ENCODE measurements at regions not wholly inside any gene's neighbourhood (a gene's known extent, or its start where the extent isn't known, plus 50 kb on each side); places are given as distances from the start of the nearest gene placed in this dataset.

DNA sequence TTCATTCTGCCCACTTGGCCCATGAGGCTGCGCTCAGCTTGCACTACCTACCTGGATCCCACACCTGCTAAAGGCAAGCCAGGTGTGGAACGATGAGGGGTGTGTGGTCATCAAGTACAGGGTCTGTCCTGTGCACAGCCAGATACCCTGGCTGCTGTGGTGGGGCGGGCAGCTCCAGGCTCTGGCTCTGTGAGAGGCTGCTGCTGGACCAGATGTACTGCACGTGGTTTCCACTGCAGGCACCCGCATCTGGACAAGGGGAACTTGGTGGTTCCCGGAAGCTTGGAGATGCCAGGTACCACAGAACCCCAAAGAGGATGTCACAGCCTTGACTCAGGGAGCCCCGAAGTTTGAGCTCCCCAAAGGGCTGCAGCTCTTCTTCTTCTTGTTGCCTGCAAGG lies 68.1 kb upstream of the ZNF804A start:
- TF ChIP-seq, protein P1, sequence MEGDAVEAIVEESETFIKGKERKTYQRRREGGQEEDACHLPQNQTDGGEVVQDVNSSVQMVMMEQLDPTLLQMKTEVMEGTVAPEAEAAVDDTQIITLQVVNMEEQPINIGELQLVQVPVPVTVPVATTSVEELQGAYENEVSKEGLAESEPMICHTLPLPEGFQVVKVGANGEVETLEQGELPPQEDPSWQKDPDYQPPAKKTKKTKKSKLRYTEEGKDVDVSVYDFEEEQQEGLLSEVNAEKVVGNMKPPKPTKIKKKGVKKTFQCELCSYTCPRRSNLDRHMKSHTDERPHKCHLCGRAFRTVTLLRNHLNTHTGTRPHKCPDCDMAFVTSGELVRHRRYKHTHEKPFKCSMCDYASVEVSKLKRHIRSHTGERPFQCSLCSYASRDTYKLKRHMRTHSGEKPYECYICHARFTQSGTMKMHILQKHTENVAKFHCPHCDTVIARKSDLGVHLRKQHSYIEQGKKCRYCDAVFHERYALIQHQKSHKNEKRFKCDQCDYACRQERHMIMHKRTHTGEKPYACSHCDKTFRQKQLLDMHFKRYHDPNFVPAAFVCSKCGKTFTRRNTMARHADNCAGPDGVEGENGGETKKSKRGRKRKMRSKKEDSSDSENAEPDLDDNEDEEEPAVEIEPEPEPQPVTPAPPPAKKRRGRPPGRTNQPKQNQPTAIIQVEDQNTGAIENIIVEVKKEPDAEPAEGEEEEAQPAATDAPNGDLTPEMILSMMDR (conservative IDR thresholded peaks at IDR 0.05; ENCODE audit: low read depth, low read length), result no peak
- H3K4me3 ChIP-seq (ENCODE audit: low read depth, low read length), result no peak overlapping the region
- DNase-seq (ENCODE audit: low read depth), result no peak

DNA sequence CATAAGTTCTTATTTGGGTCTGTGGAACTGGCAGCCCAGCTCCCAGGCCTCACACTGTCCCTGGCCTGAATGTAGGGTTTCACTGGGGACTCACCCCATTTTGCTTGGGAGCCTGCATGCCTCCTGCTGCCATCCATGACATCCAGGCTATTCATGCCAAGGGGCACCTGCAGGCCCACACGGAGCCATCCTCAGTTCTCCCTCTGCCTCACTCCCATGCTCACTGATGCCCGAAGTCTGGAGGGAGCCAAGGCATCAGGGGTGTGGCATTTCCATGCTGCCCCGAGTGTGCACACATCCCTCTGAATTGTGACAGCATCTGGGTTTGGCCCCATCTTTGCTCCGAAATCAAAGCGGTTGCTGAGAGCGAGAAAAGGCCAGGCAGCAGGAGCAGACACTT lies 67.4 kb upstream of the ZNF804A start:
- TF ChIP-seq, protein P1 (conservative IDR thresholded peaks at IDR 0.05; ENCODE audit: low read depth, low read length), result no peak
- no peak for DNase-seq (ENCODE audit: low read depth)
- H3K4me3 ChIP-seq (ENCODE audit: low read depth, low read length), result no peak overlapping the region

DNA sequence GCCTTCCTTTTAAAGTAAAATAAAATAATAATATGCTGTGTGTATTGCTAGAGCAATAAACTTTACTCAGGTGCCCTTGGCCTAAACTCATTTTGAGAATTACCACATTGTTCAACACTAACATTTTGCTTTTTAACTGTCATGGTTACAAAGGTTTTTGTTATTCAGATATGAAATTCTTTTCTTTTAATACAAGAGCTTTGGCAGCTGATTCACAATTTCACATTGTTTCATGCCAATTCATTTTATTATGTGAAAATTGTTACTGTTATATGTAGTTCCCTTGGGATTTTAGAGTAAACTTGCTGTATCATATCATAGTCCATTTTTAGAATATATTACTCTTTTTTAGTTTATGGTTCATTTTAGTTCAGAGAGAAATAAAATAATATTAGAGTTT lies 65.8 kb upstream of the ZNF804A start:
- DNase-seq (ENCODE audit: low read depth), result no peak
- TF ChIP-seq, protein P1 (conservative IDR thresholded peaks at IDR 0.05; ENCODE audit: low read depth, low read length), result no peak
- no peak overlapping the region for H3K4me3 ChIP-seq (ENCODE audit: low read depth, low read length)

DNA sequence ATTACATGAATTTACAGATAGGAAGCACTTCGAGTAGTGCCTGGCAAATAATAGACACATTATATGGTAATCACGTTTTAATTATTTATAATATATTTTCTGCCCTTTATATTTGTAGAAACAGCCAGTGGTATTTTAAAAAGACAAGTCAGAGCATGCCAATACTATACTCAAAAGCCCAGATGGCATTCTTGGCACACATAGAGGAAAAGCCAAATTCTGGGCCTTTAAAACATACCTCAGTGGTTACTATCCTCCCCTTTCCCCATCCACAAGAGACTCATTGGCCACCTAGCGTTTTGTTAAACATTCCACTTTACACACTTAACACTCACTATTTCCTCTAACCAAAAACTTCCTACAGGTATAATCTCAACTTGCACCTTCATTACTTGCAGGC lies 63.3 kb upstream of the ZNF804A start:
- DNase-seq (ENCODE audit: low read depth), result no peak
- no peak overlapping the region for H3K4me3 ChIP-seq (ENCODE audit: low read depth, low read length)
- TF ChIP-seq, protein P1 (conservative IDR thresholded peaks at IDR 0.05; ENCODE audit: low read depth, low read length), result no peak

DNA sequence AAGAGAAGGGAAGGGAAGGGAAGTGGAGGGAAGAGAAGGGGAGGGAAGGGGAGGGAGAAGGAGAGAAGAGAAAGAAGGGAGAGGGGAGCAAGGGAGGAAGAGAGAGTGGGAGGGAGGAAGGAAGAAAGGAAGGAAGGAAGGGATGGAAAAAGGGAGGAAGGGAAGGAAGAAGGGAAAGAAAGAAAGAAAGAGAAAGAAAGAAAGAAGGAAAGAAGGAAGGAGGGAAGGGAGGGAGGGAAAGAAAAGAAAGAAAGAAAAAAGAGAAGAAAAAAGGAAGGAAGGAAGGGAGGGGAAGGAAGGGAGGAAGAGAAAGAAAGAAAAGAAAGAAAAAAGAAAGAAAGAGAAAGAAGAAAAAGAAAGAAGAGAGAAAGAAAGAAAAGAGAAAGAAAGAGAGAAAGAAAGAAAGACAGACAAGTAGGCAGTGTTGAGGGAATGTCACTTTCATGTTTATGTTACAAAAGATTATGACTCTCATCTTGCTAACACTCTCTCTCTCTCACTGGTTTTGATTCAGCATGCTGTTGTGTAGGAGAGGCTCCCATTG lies 58.0 kb upstream of the ZNF804A start:
- TF ChIP-seq, protein P1 (conservative IDR thresholded peaks at IDR 0.05; ENCODE audit: low read depth, low read length), result no peak
- no peak overlapping the region for H3K4me3 ChIP-seq (ENCODE audit: low read depth, low read length)
- DNase-seq (ENCODE audit: low read depth), result no peak

DNA sequence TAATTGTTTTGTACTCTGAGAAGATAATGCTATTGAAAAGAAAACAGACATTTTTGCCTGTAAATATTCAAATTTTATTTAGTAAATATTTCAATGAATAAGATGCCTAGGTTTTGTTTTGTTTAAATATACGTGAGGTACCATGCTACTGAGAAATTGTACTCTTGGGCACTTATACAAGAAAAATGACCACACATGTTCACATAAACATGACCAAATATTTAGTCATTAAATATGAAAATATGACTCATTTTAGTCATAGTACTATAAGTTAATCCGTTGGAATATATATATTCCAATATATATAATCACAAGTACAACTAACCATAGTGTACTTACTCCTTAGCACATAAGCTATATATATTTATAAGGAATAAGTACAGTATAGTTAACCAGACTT lies 56.7 kb upstream of the ZNF804A start:
- TF ChIP-seq, protein P1 (conservative IDR thresholded peaks at IDR 0.05; ENCODE audit: low read depth, low read length), result no peak

DNA sequence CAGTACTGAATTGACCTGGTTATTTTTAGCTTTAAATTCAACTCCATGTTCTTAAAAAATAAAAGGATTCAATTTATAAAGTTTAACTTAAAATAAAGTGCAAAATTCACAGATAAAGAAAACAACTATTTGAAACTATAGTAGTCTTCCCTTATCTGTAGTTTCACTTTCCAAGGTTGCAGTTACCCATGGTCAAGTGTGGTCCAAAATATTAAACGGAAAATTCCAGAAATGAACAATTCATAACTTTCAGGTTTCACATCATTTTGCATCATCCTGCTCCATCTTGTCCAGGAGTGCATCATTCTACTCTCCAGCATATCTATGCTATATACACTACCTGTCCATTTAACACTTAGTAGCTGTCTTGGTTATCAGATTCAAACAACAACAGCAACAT lies 54.5 kb upstream of the ZNF804A start:
- TF ChIP-seq, protein P1 (conservative IDR thresholded peaks at IDR 0.05; ENCODE audit: low read depth, low read length), result no peak
- H3K4me3 ChIP-seq (ENCODE audit: low read depth, low read length), result no peak overlapping the region
- no peak for DNase-seq (ENCODE audit: low read depth)

More for the DNA sequence above, 56.7 kb upstream of the ZNF804A start:
- DNase-seq (ENCODE audit: low read depth), result no peak
- no peak overlapping the region for H3K4me3 ChIP-seq (ENCODE audit: low read depth, low read length)

All from choroid plexus epithelial cell (primary cell).